IMR-90 (cell line): ENCODE measurements at regions not wholly inside any gene's neighbourhood (a gene's known extent, or its start where the extent isn't known, plus 50 kb on each side); places are given as distances from the start of the nearest gene placed in this dataset.

ENCODE experiments used
- ATAC-seq: fragments of 200-7000 bp; cut with Tn5 transposase; 2 replicates; pipeline ENCODE4 v1.9.1; 2020; ENCODE audit warnings: low read depth, mild to moderate bottlenecking, moderate library complexity
- BruUV-seq: library from RNA; stranded (reverse); fragments of 400-500 nt; replicated peaks from 2 replicates; lab custom pipeline; 2021; lab: Mats Ljungman, UMichigan
- CTCF ChIA-PET: fragments of 300-600 bp; formaldehyde crosslinking; extraction: SDS; loops from one replicate; lab custom pipeline; 2021; ENCODE audit warnings: antibody characterized with exemption; lab: Yijun Ruan, JAX
- POLR2A ChIA-PET: fragments of 300-600 bp; sonication (Branson Sonifier 250); formaldehyde crosslinking; loops from one replicate; lab custom pipeline; 2022; ENCODE audit warnings: antibody characterized with exemption; ENCODE audit not compliant: unreplicated experiment; lab: Charles Lee
- DNase-seq: peaks from one replicate; pipeline ENCODE4 v3.0.0; 2013
- H2AFZ ChIP-seq: replicated peaks from 2 replicates; pipeline ENCODE3; 2013; ENCODE audit warnings: low read length, mild to moderate bottlenecking; ENCODE audit not compliant: poor library complexity
- H2AK5ac ChIP-seq: 2 replicates; pipeline ENCODE4 v1.6.1; 2013; ENCODE audit warnings: low read depth, low read length, inconsistent platforms
- H2AK9ac ChIP-seq: replicated peaks from 2 replicates; pipeline ENCODE3; 2013; ENCODE audit warnings: mild to moderate bottlenecking, low read depth, low read length, moderate library complexity; ENCODE audit not compliant: poor library complexity
- H2BK120ac ChIP-seq: 2 replicates; pipeline ENCODE4 v1.6.1; 2013; ENCODE audit warnings: low read depth, low read length, inconsistent platforms
- H2BK15ac ChIP-seq: 3 replicates; pipeline ENCODE4 v1.6.1; 2013; ENCODE audit warnings: low read depth, low read length, inconsistent platforms
- H2BK20ac ChIP-seq: 2 replicates; pipeline ENCODE4 v1.6.1; 2013; ENCODE audit warnings: low read depth, mild to moderate bottlenecking, inconsistent platforms, low read length, moderate library complexity
- H2BK5ac ChIP-seq: 2 replicates; pipeline ENCODE4 v1.6.1; 2013; ENCODE audit warnings: mild to moderate bottlenecking, low read depth, low read length, inconsistent platforms; ENCODE audit not compliant: poor library complexity, severe bottlenecking
- H3K14ac ChIP-seq: replicated peaks from 2 replicates; pipeline ENCODE4 v1.6.1; 2013; ENCODE audit warnings: low read depth, low read length, inconsistent platforms
- H3K18ac ChIP-seq: 2 replicates; pipeline ENCODE4 v1.6.1; 2013; ENCODE audit warnings: low read depth, low read length, control low read depth
- H3K23ac ChIP-seq: 2 replicates; pipeline ENCODE4 v1.6.1; 2013; ENCODE audit warnings: low read depth, low read length, inconsistent platforms
- H3K27ac ChIP-seq: 2 replicates; pipeline ENCODE4 v1.5.1; 2013; ENCODE audit warnings: mild to moderate bottlenecking, control low read depth, low read length; ENCODE audit not compliant: insufficient read depth
- H3K27me3 ChIP-seq: 2 replicates; pipeline ENCODE4 v1.6.1; 2013; ENCODE audit warnings: low read length; ENCODE audit not compliant: control insufficient read depth, insufficient read depth
- H3K36me3 ChIP-seq: 2 replicates; pipeline ENCODE4 v1.6.1; 2013; ENCODE audit warnings: low read length, mixed read lengths; ENCODE audit not compliant: control insufficient read depth, insufficient read depth
- H3K4ac ChIP-seq: 2 replicates; pipeline ENCODE4 v1.6.1; 2013; ENCODE audit warnings: low read depth, low read length, inconsistent platforms
- H3K4me1 ChIP-seq: 2 replicates; pipeline ENCODE4 v1.6.1; 2013; ENCODE audit warnings: low read length, mixed read lengths; ENCODE audit not compliant: control insufficient read depth, insufficient read depth
- H3K4me2 ChIP-seq: 2 replicates; pipeline ENCODE4 v1.6.1; 2013; ENCODE audit warnings: low read depth, mild to moderate bottlenecking, control low read depth, low read length, moderate library complexity
- H3K4me3 ChIP-seq: 2 replicates; pipeline ENCODE4 v1.5.1; 2013; ENCODE audit warnings: low read depth, mild to moderate bottlenecking, control low read depth, low read length, moderate library complexity; ENCODE audit not compliant: insufficient read depth
- H3K56ac ChIP-seq: 2 replicates; pipeline ENCODE4 v1.6.1; 2013; ENCODE audit warnings: low read length, inconsistent platforms; ENCODE audit not compliant: insufficient read depth; ENCODE audit errors: extremely low read depth
- H3K79me1 ChIP-seq, 2 experiments: 2 replicates each; pipeline ENCODE4 v1.6.1; 2013; ENCODE audit warnings: low read length in 2 of 2, inconsistent platforms in 1 of 2, low read depth in 1 of 2
- H3K9ac ChIP-seq: 2 replicates; pipeline ENCODE4 v1.6.1; 2013; ENCODE audit warnings: low read depth, low read length, control low read depth
- H3K9me1 ChIP-seq: 2 replicates; pipeline ENCODE4 v1.6.1; 2013; ENCODE audit warnings: low read length, inconsistent platforms; ENCODE audit not compliant: insufficient read depth
- H3K9me3 ChIP-seq: 2 replicates; pipeline ENCODE4 v1.6.1; 2013; ENCODE audit warnings: low read length; ENCODE audit not compliant: control insufficient read depth, insufficient read depth
- H4K20me1 ChIP-seq: 2 replicates; pipeline ENCODE4 v1.6.1; 2013; ENCODE audit warnings: low read length, inconsistent platforms; ENCODE audit not compliant: insufficient read depth
- H4K5ac ChIP-seq: 2 replicates; pipeline ENCODE4 v1.6.1; 2013; ENCODE audit warnings: mild to moderate bottlenecking, low read depth, low read length, control low read depth
- H4K8ac ChIP-seq, 2 experiments: 2 replicates each; pipeline ENCODE4 v1.6.1; 2013; ENCODE audit warnings: low read depth in 2 of 2, low read length in 2 of 2, control low read depth in 1 of 2, inconsistent platforms in 1 of 2
- H4K91ac ChIP-seq: 2 replicates; pipeline ENCODE4 v1.6.1; 2013; ENCODE audit warnings: low read depth, low read length, inconsistent platforms; ENCODE audit not compliant: insufficient read depth
- CEBPB ChIP-seq: IDR thresholded peaks from 2 replicates; pipeline ENCODE4 v1.6.1; 2012; ENCODE audit warnings: low read depth, low read length, improper control_type of control experiment
- CHD1 ChIP-seq: IDR thresholded peaks from 2 replicates; pipeline ENCODE4 v1.6.1; 2012; ENCODE audit warnings: low read depth, low read length, improper control_type of control experiment
- CTCF ChIP-seq: conservative IDR thresholded peaks from 2 replicates; pipeline ENCODE4 v1.5.1; 2012; ENCODE audit warnings: mild to moderate bottlenecking, low read depth, low read length, improper control_type of control experiment
- ELK1 ChIP-seq: fragments of 150-350 bp; IDR thresholded peaks from 2 replicates; pipeline ENCODE4 v1.6.1; 2016; ENCODE audit warnings: low read depth, mild to moderate bottlenecking, low read length, moderate library complexity, borderline replicate concordance
- FOS ChIP-seq: fragments of 150-350 bp; IDR thresholded peaks from 2 replicates; pipeline ENCODE4 v1.6.1; 2016; ENCODE audit warnings: low read depth, low read length
- MAFK ChIP-seq: IDR thresholded peaks from 2 replicates; pipeline ENCODE4 v1.6.1; 2012; ENCODE audit warnings: low read depth, low read length, improper control_type of control experiment
- MXI1 ChIP-seq: IDR thresholded peaks from 2 replicates; pipeline ENCODE4 v1.6.1; 2012; ENCODE audit warnings: low read depth, mild to moderate bottlenecking, low read length, moderate library complexity, borderline replicate concordance
- POLR2A ChIP-seq: IDR thresholded peaks from 2 replicates; pipeline ENCODE4 v1.6.1; 2012; ENCODE audit warnings: mild to moderate bottlenecking, low read depth, low read length
- RAD21 ChIP-seq: IDR thresholded peaks from 2 replicates; pipeline ENCODE4 v1.6.1; 2012; ENCODE audit warnings: low read length, improper control_type of control experiment
- RFX5 ChIP-seq: IDR thresholded peaks from 2 replicates; pipeline ENCODE4 v1.8.0; 2012; ENCODE audit warnings: low read depth, mild to moderate bottlenecking, low read length, moderate library complexity
- SMC3 ChIP-seq: fragments of 150-350 bp; IDR thresholded peaks from 2 replicates; pipeline ENCODE4 v1.6.1; 2016; ENCODE audit warnings: low read depth, mild to moderate bottlenecking, antibody characterized with exemption, low read length, moderate library complexity
- USF2 ChIP-seq: fragments of 150-350 bp; IDR thresholded peaks from 2 replicates; pipeline ENCODE4 v1.6.1; 2017; ENCODE audit warnings: mild to moderate bottlenecking, antibody characterized with exemption, low read length, low read depth
- WGBS, 2 experiments: methylation state at CpG; one replicate each; pipeline versions ENCODE4 v1.1.5 to v1.1.7; 2013; ENCODE audit warnings: missing lambda C conversion rate in 2 of 2; ENCODE audit not compliant: insufficient read length in 1 of 2; ENCODE audit errors: extremely low coverage in 2 of 2; 5-methylcytosine and 5-hydroxymethylcytosine counted together
- dilution Hi-C: fragments of 300-500 bp; cut with HindIII; formaldehyde crosslinking; loops from one replicate; pipeline ENCODE4 v1.14.3; 2018; ENCODE audit warnings: low sequenced_read_pairs; ENCODE audit not compliant: unreplicated experiment
- in situ Hi-C: fragments of 300-500 bp; cut with MboI; formaldehyde crosslinking; loops from 3 replicates; pipeline ENCODE4 v1.14.3; 2019; ENCODE audit warnings: low sequenced_read_pairs, inconsistent platforms, mixed read lengths
- intact Hi-C: fragments of 100-400 bp; cut with micrococcal nuclease; formaldehyde crosslinking; loops from 2 replicates; pipeline ENCODE4 v1.10.0; 2022

DNA sequence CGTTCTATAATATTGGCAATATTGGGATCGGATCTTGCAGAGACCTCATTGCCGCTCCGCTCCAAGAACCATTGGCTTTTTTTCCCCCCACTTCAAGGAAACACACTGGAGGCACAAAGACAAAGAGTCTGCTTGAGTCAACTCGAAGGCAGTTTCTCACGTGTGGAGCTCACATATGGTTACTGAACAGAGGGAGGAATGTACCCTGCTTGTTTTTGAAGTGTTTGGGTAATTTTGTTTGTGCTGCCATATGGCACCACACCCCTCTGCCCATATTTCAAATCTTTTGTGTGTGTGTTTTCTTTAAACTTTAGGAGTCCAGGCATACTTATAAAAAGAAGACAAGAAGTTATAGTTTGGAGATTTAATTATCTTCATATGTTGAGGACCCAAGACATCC, 595.9 kb downstream of the DTWD2 start:
- H3K4ac ChIP-seq: no peak overlapping the region
- dilution Hi-C loops: no loop called here
- H3K4me3 ChIP-seq: no peak overlapping the region
- no peaks in the 10 kb centered on the region for H4K20me1 ChIP-seq
- no peak overlapping the region for H4K91ac ChIP-seq
- H3K9me1 ChIP-seq: no peaks in the 10 kb centered on the region
- no peak overlapping the region for H2AFZ ChIP-seq
- H3K9ac ChIP-seq: no peak overlapping the region
- no peaks in the 10 kb centered on the region for H3K27me3 ChIP-seq
- POLR2A ChIA-PET: no interaction called here
- no peak overlapping the region for H3K4me2 ChIP-seq
- intact Hi-C loops: no loop called here
- H2BK5ac ChIP-seq: no peak overlapping the region
- no peak overlapping the region for H3K27ac ChIP-seq
- no peak overlapping the region for H2AK9ac ChIP-seq
- H3K4me1 ChIP-seq: no peaks in the 10 kb centered on the region
- H2BK20ac ChIP-seq: no peak overlapping the region
- H3K14ac ChIP-seq: no peak overlapping the region
- H2AK5ac ChIP-seq: no peak overlapping the region
- no peak overlapping the region for H4K8ac ChIP-seq
- no peak overlapping the region for H3K56ac ChIP-seq
- H2BK15ac ChIP-seq: no peak overlapping the region
- in situ Hi-C loops: no loop called here
- no peak overlapping the region for H4K5ac ChIP-seq
- ATAC-seq (no peak), DNase-seq (no peak)
- H3K9me3 ChIP-seq: peaks cover 4% of the 10 kb centered on the region; the same call in 1 of the 2 replicates
- BruUV-seq: no TSS peak
- no peak overlapping the region for H3K18ac ChIP-seq
- no CpG with 5 or more reads among the region's 6 CpGs for WGBS, 2 experiments
- TF ChIP-seq USF2 (no peak), MAFK (no peak), CTCF (no peak), FOS (no peak), CHD1 (no peak), ELK1 (no peak), POLR2A (no peak), RFX5 (no peak), SMC3 (no peak), RAD21 (no peak), CEBPB (no peak), MXI1 (no peak)
- H3K79me1 ChIP-seq: no peaks in the 10 kb centered on the region
- no peak overlapping the region for H2BK120ac ChIP-seq
- CTCF ChIA-PET: no interaction called here
- H3K23ac ChIP-seq: no peak overlapping the region
- no peaks in the 10 kb centered on the region for H3K36me3 ChIP-seq
